ENCODE measurements at regions not wholly inside any gene's neighbourhood (a gene's known extent, or its start where the extent isn't known, plus 50 kb on each side); places are given as distances from the start of the nearest gene placed in this dataset.

DNA sequence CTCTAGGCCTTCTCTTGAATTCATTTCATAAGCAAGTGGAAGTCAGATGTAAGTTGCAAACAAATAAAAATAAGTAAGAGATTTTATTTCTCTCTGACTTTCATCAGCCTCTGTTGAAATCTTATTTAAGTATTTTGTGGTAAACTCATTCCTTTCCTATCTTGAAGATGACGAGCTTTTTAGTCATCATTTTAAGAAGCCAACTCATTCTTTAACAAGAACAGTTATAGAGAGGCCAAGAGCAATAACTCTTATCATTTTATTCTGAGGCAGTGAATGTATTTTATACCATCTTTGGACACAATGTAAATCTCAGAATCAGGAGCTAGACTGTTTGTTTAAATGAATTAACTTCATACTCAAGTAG lies 147.5 kb upstream of the MBNL1 start:
- no peak for DNase-seq
- Histone ChIP-seq H3K27me3 (no peaks in the 10 kb centered on the region), H3K4me3 (no peak overlapping the region), H3K9me3 (no peaks in the 10 kb centered on the region), H3K36me3 (no peaks in the 10 kb centered on the region), H3K4me1 (no peaks in the 10 kb centered on the region), H3K27ac (no peak overlapping the region)
- 22 to 29% methylated on average over 1 of the region's 1 CpG for WGBS, 2 donors
- TF ChIP-seq POLR2A (IDR thresholded peaks at IDR 0.05) (no peak), CTCF (IDR thresholded peaks at IDR 0.05) (no peak)
- intact Hi-C loops (cut with DNase I) = no loop called here

DNA sequence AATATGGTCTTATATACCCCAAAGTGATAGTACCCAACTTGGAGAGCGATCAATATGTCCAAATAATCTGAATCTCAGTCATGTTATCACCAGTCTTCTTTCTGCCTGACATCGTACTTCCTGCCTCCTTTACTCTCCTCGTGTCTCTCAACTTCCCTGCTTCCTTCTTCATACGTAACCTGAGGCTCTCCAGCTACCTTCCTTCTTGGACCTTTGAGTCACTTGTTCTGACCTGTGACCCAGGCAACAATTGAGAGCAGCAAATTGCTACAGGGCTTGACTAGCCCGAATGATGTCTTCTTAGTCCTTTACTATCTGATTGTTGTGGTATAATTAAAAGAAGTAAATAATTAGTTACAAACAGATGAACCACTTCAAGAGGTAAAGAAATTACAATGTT lies 145.9 kb upstream of the MBNL1 start:
- no peaks in the 10 kb centered on the region for H3K4me1 ChIP-seq
- H3K27me3 ChIP-seq = no peaks in the 10 kb centered on the region
- no peak for DNase-seq
- H3K4me3 ChIP-seq = no peak overlapping the region
- TF ChIP-seq CTCF (IDR thresholded peaks at IDR 0.05) = no peak
- TF ChIP-seq POLR2A (IDR thresholded peaks at IDR 0.05) = no peak
- no peaks in the 10 kb centered on the region for H3K9me3 ChIP-seq
- H3K27ac ChIP-seq = no peak overlapping the region
- 68 to 75% methylated on average over 5 of the region's 5 CpGs for WGBS, 2 donors
- intact Hi-C loops (cut with DNase I) = no loop called here
- H3K36me3 ChIP-seq = no peaks in the 10 kb centered on the region

GRCh38 chr3:152123457-152123856 lies 145.3 kb upstream of the MBNL1 start:
- TF ChIP-seq CTCF (IDR thresholded peaks at IDR 0.05) (no peak), POLR2A (IDR thresholded peaks at IDR 0.05) (no peak)
- H3K27me3 ChIP-seq = no peaks in the 10 kb centered on the region
- no peaks in the 10 kb centered on the region for H3K4me1 ChIP-seq
- WGBS, 2 donors = 83 to 91% methylated on average over 1 of the region's 1 CpG
- intact Hi-C loops (cut with DNase I) = no loop called here
- no peaks in the 10 kb centered on the region for H3K36me3 ChIP-seq
- DNase-seq = no peak
- no peaks in the 10 kb centered on the region for H3K9me3 ChIP-seq
- no peak overlapping the region for H3K27ac ChIP-seq
- H3K4me3 ChIP-seq = no peak overlapping the region

DNA sequence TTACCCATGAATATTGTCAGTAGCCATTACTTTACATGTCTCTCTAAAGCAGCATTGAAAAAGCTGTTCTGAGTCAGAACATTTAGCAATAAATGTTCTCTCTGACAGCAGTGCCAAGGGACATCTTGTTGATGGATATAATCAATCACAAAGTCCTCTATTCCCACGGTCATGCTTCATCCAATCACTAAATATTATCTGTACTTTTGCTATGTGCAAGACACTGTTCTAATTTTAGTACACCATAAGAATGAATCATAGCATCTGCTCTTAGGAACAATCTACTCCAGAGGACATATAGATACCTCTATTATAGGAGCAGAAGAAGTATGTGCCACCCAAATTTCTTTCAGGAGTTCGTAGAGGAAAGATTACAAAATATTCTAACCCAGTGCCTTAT lies 142.5 kb upstream of the MBNL1 start:
- DNase-seq = no peak
- WGBS, 2 donors = 69 to 92% methylated on average over 2 of the region's 2 CpGs
- no peak overlapping the region for H3K27ac ChIP-seq
- H3K27me3 ChIP-seq = no peaks in the 10 kb centered on the region
- intact Hi-C loops (cut with DNase I) = no loop called here
- no peaks in the 10 kb centered on the region for H3K36me3 ChIP-seq
- H3K9me3 ChIP-seq = no peaks in the 10 kb centered on the region
- TF ChIP-seq POLR2A (IDR thresholded peaks at IDR 0.05) (no peak), CTCF (IDR thresholded peaks at IDR 0.05) (no peak)
- no peaks in the 10 kb centered on the region for H3K4me1 ChIP-seq
- H3K4me3 ChIP-seq = no peak overlapping the region

DNA sequence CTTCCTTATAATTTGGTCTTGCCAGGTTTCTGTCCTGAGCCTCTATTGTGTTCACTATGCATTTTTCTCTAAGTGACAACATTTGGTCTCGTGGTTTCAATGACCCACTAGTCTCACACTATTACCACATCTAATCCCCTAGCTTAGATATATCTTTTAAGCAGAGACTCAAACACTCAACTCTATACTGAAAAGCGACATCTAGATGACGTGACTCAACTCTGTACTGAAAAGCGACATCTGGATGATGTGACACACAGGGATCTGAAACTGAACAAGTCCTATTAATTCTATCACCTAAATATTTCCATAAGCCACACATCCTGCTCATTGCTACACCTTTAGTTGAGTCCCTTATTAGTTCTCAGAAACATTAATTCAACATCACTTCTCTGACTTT lies 141.7 kb upstream of the MBNL1 start:
- 71 to 82% methylated on average over 4 of the region's 4 CpGs for WGBS, 2 donors
- TF ChIP-seq POLR2A (IDR thresholded peaks at IDR 0.05) (no peak), CTCF (IDR thresholded peaks at IDR 0.05) (no peak)

More for the DNA sequence above, 141.7 kb upstream of the MBNL1 start:
- no peaks in the 10 kb centered on the region for H3K9me3 ChIP-seq
- H3K4me1 ChIP-seq = no peaks in the 10 kb centered on the region
- no peak for DNase-seq
- H3K27ac ChIP-seq = no peak overlapping the region
- intact Hi-C loops (cut with DNase I) = no loop called here
- H3K4me3 ChIP-seq = no peak overlapping the region
- no peaks in the 10 kb centered on the region for H3K27me3 ChIP-seq
- H3K36me3 ChIP-seq = no peaks in the 10 kb centered on the region

Data from esophagus squamous epithelium (tissue), 5 donors.